SU-DHL-6 (cell line): ENCODE measurements at regions not wholly inside any gene's neighbourhood (a gene's known extent, or its start where the extent isn't known, plus 50 kb on each side); places are given as distances from the start of the nearest gene placed in this dataset.

Experiments used
- EZH2phosphoT487 ChIP-seq: fragments of 200-600 bp; sonication (generic), shearing (Covaris generic); conservative IDR thresholded peaks from 2 replicates; pipeline ENCODE4 v1.6.1; 2018; ENCODE audit warnings: mild to moderate bottlenecking, antibody characterized with exemption, low read length, moderate library complexity, mixed read lengths
- TF ChIP-seq, protein P1 (sequence below): fragments of 200-600 bp; sonication (generic); IDR thresholded peaks from one replicate; pipeline ENCODE4 v1.5.1; 2017; ENCODE audit warnings: antibody characterized with exemption, mild to moderate bottlenecking, low read length, moderate library complexity; ENCODE audit not compliant: insufficient read depth, poor library complexity, severe bottlenecking

DNA sequence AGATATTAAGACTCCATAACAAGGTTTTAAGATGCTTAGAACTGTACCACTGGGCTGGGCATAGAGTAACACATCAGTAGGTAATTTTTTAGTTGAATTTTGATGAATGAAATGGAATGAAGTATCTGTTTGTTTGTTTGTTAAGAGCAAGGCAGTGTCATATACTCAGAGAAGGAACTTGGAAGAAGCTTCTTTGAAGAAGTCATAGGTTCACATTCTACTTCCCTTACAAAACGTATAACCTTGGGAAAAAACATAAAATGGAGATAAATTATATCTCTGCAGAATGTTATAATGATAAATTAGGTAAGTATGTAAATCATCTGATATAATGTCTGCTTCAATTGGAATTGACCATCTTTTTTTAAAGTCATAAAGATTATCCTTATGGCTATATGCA, 122.1 kb upstream of the SLC39A10 start:
- no peak for TF ChIP-seq EZH2phosphoT487
- TF ChIP-seq, protein P1, sequence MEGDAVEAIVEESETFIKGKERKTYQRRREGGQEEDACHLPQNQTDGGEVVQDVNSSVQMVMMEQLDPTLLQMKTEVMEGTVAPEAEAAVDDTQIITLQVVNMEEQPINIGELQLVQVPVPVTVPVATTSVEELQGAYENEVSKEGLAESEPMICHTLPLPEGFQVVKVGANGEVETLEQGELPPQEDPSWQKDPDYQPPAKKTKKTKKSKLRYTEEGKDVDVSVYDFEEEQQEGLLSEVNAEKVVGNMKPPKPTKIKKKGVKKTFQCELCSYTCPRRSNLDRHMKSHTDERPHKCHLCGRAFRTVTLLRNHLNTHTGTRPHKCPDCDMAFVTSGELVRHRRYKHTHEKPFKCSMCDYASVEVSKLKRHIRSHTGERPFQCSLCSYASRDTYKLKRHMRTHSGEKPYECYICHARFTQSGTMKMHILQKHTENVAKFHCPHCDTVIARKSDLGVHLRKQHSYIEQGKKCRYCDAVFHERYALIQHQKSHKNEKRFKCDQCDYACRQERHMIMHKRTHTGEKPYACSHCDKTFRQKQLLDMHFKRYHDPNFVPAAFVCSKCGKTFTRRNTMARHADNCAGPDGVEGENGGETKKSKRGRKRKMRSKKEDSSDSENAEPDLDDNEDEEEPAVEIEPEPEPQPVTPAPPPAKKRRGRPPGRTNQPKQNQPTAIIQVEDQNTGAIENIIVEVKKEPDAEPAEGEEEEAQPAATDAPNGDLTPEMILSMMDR: no peak
